GM19397 (cell line): ENCODE measurements at regions not wholly inside any gene's neighbourhood (a gene's known extent, or its start where the extent isn't known, plus 50 kb on each side); places are given as distances from the start of the nearest gene placed in this dataset.
"Not testable (repeated sequence)": the region's sequence is repeated elsewhere in the genome, so short reads cannot be mapped to it uniquely, and the experiment has no call there.

ENCODE experiments used
- ATAC-seq: cut with Tn5 transposase; IDR thresholded peaks from one replicate; pipeline ENCODE4 v1.9.1; 2021; ENCODE audit warnings: mild to moderate bottlenecking, moderate library complexity; ENCODE audit not compliant: unreplicated experiment

DNA sequence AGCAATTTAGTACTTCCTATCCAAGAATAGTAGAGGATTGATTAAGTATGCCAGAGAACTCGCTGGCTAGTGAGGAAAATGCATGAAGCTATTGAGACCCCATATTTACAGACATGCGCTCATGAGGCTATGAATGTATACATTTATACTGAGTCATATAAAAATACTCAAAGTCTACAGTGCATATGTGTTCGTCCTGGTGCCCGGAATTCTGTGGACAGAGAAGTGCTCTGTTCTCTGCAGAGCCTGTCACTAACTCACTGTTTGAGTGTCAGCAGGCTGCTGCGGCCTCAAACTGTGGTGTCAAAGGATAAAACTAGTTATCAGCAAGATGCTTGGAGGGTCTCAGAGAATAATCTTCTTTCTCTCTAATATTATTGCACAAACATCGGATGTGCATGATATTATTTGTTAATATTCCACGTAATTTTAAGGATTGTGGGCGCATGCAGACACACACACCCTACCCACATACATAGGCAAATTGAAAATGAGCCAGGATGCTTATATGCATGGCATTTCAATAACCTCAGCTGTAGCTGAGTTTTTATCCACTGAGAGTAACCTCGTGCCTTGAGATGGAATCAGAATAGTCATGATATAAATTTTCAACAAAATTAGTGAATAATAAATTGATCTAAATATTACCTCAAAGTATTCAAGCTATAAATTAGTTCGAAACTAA is 50.0 kb upstream of the TSC22D2 start:
- no peak for ATAC-seq

DNA sequence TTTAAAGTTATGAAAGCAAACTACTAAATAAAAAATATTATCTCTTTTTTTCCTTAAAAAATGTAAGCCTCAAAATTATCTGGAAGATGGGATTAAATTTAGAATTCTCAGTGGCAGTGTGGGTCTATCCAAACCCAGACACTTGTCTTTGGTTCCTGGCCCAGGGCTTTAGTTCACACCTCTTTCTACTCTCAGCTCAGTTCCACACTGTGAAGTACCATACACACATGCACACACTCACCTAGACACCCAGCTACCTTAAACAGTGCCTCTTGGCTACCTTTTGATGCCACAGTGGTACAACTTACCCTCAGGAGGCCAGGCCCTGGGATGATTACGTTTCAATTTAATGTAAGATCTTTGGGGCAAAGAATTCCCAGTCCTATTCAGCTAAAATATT is 51.0 kb upstream of the TSC22D2 start:
- no peak for ATAC-seq

DNA sequence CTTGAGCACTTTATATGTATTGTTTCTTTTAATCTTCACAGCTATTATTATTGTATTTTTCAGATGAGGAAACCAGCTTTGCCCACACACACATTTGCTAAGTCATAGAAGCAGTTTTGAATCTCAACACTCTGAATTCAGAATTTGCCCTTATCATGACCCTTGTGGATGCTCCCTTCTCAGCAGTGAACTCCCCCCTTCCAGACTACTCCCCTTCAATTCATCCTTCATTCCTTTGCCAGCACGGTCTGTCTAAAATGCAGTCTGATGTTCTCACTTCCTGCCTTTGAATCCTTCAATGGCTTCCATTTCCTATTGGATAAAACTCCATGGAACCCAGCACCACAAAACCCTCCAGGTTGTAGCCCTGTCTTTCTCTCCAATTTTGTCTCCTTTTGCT is 52.5 kb upstream of the TSC22D2 start:
- no peak for ATAC-seq

DNA sequence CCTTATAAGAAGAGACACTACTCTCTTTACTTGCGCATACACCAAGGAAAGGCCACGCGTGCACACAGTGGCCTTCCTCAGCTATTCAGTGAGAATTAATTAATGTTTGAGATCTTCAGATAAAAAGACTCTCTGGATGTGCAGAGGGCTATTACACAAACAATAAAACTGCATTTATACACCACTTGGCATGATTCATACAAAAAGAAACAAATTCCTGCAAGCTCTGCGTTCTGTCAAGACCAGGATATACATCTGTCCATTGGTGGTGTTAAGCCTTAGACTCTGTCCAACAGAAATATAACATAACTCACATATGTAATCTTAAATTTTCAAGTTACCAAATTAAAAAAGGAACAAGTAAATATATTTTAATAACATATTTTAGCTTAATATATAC is 55.2 kb upstream of the TSC22D2 start:
- ATAC-seq: no peak

DNA sequence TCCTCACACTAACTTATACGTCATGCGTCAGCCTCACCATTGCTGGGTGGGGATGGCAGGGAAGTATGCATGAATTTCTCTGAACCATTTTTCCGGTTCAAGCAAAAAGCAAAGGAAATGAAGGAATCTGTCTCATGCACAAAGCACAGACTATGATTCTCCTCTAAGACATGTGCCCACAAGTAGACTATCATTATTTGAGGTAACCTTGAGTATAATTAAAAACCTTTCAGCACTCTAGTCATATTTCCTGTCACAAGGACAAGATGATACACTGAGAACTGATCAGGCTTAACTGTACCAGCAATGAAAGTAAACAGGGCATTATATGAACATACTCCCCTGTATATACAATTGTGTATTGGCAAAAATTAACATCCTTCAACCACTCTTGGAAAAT is 56.7 kb upstream of the TSC22D2 start:
- no peak for ATAC-seq

DNA sequence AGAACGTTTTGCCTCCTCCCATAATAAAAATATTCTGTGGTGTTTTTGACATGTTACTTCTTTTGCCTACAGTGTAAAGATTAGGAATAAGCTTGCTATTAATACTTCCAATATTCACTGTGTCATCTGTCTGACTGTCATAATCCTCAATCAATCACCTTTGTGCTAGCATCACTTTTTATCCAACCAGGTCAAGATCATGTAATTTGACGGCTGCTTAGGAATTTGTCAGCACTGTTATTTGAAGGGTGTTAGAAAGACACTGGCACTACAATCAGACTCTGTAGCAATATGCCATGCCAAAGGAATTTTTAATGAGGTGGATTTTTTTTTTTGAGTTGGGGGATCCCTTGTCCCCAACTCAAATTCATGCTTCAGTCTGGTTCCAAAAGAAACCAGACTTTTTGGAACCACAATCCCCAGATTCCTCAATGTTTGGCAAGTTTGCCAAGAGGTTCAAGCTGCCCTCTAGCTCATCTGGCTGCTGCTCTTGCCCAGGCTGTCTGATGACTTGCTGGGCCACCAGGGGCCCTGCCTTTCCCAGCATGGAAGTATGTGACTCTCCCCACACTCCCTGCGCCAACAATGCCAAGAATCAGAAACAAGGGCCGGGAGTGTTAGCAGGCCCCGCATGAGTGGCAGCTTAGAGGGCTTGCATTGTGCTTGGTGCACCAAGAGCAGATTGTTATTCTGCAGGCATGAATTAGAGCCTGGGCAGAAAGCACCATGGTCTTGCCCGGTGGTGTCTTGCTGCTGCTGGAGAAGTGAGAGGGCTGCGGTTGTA is 58.6 kb upstream of the TSC22D2 start:
- no peak for ATAC-seq

DNA sequence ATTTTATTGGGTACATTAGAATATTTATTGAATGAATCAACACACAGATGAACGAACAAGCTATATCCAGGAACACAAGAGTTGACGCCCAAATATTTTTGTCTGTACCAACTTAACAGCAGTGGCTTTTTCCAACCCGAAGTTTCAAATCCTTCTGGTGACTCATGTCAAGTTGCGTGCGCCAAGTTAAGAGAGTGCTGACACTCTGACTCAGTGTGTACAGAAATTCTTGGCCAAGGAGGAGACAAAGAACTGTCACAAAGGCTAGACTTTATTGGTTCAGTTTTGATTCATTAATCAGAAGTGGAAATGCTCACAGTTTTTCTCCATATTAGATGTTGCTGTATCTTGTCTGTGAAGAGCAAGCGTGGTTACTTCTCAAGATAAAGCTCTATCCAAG is 59.6 kb upstream of the TSC22D2 start:
- ATAC-seq: no peak

DNA sequence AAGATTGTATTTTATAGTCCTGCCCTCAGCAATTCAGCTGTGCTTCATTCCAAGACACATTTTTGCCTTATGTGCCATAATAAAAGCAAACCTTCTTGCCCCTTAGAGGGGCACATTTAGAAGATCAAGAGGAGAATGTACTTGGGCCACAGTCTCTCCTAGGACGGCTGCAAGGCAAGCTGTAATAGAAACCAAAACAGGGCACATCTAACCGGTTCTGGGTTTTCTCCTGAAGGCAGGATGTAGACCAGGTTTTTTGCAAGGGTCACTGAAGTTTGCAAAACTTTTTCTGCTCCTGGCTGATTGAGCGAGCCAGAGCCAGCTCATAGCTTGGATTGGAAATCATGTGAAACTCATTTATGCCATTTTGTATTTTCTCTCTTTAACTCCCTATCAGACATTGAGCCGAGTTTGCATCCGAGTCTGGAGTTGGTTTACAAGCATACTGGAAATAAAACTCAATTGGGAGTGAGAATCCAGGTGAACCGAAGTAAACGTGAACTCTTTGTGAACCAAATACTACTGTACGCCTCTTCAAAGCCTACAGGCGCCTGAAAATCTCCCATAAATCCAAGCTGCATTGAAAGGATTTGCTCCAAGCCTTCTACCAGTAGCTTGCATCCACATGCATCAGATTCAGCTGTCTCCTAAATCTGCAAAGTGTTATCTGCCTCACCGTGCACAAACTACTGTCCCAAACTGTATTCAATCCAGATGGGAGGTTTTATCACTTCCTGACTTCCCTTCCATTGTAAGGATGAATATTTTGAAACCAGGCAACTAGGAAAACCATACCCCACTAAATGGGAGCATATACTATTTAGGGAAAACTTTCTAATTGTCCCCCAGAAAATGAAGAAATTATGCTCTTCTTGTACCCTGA is 60.9 kb upstream of the TSC22D2 start:
- ATAC-seq: no peak

DNA sequence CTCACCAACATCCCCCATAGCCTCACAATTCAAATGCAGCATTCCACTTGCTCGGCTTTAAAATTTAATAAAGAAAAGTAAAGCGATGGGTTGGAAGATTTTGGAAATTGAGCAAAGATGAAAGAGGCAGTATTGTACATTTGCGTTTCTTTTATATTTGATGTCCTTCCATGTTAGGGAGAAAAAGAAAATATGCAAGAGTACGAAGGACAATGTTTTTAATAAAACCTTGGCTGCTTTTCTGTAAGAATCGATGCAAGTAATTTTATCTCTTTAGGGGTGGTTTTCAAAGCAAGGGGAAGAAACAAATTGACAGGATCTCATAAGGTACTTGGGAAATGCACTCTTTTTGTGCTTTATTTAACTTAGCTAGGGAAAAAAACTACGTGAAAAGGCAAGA is 61.8 kb upstream of the TSC22D2 start:
- no peak for ATAC-seq

DNA sequence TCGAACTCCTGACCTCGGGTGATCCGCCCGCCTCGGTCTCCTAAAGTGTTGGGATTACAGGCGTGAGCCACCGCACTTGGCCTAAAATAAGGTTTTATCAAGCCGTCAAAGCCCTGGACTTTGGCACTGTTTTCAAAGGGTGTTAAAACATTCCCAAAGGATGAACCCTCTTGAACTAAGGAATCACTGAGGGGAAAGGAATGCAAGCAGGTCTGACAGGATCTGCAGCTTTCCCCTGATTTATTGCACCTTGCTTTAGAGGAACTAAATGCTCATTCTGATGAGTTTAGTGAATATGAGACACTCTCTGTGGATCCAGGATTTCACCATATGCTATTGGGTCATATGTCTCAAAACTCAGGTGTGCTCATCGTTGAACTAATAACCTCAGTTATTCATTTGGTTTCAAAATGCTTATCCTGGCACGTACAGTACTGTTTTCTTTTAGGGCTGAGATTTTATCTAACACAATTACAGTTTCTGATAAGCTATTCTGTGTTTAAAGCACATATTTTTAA is 63.0 kb upstream of the TSC22D2 start:
- ATAC-seq: no peak

DNA sequence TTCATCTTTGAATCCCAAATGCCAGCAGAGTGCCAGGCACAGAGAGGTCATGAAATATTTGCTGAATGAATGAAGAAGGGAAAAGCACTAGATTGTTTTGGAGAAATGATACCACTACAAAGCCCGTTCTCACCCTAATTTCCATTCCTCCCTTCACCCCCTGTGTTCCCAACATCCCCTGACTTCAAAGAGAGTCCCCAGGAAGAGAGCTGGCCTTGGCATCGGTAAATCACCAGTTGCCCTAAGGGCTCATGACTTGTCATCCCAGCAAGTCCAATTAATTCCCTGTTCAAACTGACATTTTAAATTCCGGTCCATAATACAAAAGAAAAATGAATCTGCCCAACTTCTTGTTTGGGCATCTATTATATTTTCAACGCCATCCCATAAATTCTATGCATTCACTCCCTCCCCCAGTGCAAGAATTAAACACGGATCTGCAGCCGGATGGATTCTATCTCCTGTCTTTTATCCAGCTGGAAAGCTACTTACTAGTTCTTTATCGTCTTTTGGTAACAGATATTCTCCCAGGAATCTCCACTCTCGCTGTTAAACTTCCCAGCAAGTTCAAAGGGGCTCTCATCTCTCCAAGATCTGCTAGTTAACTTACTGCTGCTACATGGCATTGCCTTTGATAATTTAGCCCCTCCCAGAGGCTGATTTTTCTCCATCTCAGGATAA is 63.9 kb upstream of the TSC22D2 start:
- no peak for ATAC-seq

DNA sequence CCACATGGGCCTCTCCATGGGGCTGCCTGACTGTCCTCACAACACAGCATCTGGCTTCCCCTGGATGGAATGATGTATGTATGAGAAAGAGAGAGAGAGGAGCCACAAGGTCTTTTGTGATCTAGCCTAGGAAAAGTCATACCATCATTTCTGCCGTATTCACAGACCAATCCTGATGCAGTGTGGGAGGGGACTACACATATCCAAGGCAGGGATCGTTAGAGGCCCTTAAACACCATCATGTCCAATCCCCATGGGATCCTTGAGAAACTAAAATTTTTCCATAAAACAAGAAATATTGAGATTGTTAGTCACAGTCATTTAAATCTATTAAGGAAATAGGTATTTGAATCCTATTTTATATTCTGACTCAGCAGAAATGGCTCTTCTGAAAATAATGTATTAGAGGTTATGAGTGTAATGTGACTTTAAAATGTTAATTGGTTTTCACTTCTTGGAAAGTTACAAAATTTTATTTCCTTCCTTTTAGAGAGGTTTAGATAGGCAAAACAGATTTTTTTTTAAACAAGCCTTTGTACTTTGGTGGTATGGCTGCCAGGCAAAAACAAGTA is 65.1 kb upstream of the TSC22D2 start:
- no peak for ATAC-seq

DNA sequence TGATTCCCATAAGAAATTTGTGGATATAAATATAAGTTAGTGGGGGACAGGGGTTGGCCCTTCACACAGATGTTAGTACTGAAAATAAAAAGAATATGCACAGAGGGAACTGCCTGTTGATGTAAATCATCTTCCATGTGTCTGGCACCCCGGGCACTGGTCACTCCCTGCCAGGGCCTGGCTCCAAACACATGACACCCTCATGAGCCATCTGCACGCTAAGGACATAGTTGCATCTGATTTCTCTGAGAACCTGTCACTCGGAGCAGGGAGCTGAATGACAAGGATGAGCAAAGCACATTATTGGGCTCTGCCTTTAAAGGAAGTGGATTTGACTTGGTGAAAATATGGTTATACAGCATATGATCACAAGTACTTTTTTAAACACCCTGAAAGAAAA is 66.2 kb upstream of the TSC22D2 start:
- ATAC-seq: no peak

DNA sequence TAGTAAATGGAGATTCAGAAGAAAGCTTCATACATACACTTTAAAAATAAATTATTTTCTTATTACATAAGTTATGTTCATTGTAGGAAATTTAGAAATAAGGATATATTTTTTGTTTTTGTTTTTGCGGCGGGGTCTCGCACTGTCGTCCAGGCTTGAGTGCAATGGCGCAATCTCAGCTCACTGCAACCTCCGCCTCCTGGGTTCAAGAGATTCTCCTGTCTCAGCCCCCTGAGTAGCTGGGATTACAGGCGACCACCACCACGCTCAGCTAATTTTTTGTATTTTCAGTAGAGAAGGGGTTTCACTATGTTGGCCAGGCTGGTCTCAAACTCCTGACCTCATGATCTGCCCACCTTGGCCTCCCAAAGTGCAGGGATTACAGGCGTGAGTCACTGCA is 71.7 kb upstream of the TSC22D2 start:
- not testable (repeated sequence) for ATAC-seq

DNA sequence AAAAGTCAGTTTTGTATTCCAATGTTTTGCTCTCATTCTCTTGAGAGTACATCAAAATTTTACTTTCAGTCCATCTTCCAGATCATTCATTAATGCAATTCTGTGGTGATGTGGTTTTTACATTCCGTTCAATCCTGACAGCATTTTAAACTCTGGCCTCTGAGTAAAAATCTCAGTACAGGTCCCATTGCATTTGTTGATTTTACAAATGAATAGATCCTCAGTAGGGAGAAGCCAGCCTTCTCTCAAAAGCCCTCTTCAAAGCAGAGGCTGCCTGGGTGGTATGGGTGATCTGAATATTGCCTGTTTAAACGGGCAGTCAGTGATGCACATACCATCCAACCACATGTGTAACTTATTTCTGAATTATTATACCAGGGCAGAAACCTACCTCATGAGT is 72.5 kb upstream of the TSC22D2 start:
- ATAC-seq: no peak

DNA sequence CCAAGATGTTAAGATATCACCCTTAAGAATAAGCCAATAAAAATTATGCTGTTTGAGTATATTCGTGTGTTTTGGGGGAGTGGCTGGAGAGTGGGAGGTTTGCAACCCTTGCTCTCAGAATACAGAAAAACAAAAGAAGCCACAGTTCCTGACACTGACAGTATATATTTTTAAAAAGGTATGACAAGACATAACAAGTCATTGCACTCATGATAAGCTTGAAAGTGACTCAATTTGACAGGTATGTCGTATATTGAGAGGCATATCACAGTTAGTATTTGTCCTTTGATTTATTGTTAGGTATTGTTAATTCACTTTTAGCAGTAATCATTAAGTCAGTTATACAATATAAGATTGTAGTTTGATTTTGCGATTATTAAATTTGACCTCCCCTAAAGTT is 73.1 kb upstream of the TSC22D2 start:
- ATAC-seq: no peak

DNA sequence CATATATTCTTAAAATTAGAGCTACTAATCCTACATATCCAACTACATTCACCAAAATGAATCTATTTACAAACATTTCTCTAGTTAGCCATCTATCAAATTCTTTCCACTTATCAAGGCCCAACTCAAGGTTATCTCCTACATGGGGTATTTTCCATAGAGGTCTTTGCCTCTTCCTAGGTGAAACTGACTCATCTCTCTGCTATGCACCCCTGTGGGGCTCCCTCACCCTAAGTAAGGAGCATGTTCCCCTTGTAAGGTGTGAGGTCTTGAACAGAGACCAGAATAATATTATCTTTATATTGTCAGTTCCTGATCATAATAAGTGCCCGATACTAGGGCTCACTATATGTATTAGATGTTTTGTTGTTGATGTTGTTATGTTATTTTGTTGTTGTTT is 74.6 kb upstream of the TSC22D2 start:
- no peak for ATAC-seq

DNA sequence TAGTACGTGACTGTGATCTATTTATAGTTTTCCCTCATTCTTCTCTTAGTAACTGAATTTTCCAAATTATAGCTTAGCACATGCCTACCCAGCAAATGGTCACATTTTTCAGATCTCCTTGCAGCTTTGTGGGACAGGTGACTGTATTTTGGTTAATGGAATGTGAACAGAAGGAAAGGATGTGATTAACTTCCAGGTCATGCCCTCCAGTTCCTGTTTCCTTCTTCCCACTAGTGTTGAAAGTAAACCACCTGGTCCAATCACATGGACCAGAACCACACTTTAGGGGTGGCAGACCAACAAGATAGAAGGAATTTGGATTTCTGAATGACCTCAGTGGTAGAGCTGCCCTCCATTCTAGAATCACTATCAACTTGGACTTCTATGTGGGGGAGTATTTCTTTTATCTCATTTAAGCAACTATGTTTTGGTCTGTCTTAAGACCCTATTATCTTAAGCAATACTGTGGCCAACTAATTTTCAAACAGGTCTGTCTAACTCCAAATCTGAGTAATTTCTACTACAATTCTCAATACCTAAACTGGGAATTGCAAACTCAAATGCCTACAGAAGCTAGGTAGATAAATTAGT is 76.0 kb upstream of the TSC22D2 start:
- no peak for ATAC-seq

DNA sequence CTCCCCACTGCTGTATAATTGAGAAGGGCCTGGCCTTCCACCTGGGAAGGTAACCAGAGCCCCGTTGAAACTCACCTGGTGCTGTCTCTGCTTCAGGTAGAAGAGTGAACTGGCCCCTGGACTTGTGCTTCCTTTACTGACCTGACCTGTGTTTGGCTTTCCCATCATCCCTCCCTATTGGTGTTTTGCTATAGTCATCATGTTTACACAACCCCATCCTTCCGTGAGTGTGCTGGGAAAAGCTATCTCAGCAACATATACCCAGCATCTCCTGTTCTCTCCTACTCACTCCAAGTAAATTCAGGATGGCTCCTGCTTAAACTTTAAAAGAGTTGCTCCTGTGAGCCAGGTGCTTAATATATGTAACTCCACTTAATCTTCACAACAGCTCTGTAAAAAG is 77.2 kb upstream of the TSC22D2 start:
- no peak for ATAC-seq

DNA sequence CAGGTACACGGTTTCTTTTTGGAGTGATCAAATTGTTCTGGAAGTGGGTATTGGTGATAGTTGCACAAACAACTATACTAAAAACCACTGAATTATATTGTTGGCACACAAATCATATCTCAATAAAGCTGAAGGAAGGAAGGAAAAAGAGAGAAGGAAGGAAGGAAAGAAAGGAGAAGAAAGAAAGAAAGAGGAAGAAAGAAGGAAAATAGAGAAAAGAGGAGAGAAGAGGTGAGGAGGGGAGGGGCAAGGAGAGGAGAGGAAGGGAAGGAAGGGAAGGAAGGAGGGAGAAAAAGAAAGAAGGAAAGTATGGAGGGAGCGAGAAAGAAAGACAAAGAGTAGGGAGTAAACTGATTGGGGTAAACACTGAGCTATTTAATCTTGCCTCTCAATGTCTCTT is 77.9 kb upstream of the TSC22D2 start:
- ATAC-seq: no peak
